Neural cell (in vitro differentiated cells): ENCODE measurements at regions not wholly inside any gene's neighbourhood (a gene's known extent, or its start where the extent isn't known, plus 50 kb on each side); places are given as distances from the start of the nearest gene placed in this dataset.

Experiments
- CTCF ChIP-seq: fragments of 450-650 bp; IDR thresholded peaks from 2 replicates; pipeline ENCODE4 v1.5.1; 2014; ENCODE audit warnings: antibody characterized with exemption, mild to moderate bottlenecking, moderate library complexity; ENCODE audit not compliant: poor library complexity, severe bottlenecking
- RAD21 ChIP-seq: fragments of 450-650 bp; conservative IDR thresholded peaks from 2 replicates; pipeline ENCODE4 v1.6.1; 2014; ENCODE audit warnings: antibody characterized with exemption, mild to moderate bottlenecking, moderate library complexity

GRCh38 chr5:25241981-25242380 is 597.2 kb upstream of the CDH10 start:
- no peak for TF ChIP-seq CTCF
- TF ChIP-seq RAD21 = no peak
